Panc1 (cell line): ENCODE measurements at regions not wholly inside any gene's neighbourhood (a gene's known extent, or its start where the extent isn't known, plus 50 kb on each side); places are given as distances from the start of the nearest gene placed in this dataset.

Source experiments
- POLR2AphosphoS5 ChIP-seq: IDR thresholded peaks from 2 replicates; pipeline ENCODE4 v1.6.1; 2012; ENCODE audit warnings: mild to moderate bottlenecking, low read depth, low read length, moderate library complexity
- REST ChIP-seq, 2 experiments: IDR thresholded peaks; 2 replicates each; pipeline ENCODE4 v1.6.1; 2011 to 2012; ENCODE audit warnings: low read depth in 2 of 2, control low read depth in 1 of 2, low read length in 1 of 2, mild to moderate bottlenecking in 1 of 2, moderate library complexity in 1 of 2; ENCODE audit not compliant: insufficient read depth in 1 of 2
- TCF7L2 ChIP-seq: IDR thresholded peaks from 2 replicates; pipeline ENCODE4 v1.6.1; 2011; ENCODE audit warnings: mild to moderate bottlenecking, low read depth, low read length, inconsistent platforms
- TF ChIP-seq, protein P1 (sequence below): fragments of 450-650 bp; IDR thresholded peaks from 2 replicates; pipeline ENCODE4 v1.5.1; 2017; ENCODE audit warnings: mild to moderate bottlenecking

- TF ChIP-seq, protein P1, sequence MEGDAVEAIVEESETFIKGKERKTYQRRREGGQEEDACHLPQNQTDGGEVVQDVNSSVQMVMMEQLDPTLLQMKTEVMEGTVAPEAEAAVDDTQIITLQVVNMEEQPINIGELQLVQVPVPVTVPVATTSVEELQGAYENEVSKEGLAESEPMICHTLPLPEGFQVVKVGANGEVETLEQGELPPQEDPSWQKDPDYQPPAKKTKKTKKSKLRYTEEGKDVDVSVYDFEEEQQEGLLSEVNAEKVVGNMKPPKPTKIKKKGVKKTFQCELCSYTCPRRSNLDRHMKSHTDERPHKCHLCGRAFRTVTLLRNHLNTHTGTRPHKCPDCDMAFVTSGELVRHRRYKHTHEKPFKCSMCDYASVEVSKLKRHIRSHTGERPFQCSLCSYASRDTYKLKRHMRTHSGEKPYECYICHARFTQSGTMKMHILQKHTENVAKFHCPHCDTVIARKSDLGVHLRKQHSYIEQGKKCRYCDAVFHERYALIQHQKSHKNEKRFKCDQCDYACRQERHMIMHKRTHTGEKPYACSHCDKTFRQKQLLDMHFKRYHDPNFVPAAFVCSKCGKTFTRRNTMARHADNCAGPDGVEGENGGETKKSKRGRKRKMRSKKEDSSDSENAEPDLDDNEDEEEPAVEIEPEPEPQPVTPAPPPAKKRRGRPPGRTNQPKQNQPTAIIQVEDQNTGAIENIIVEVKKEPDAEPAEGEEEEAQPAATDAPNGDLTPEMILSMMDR = no peak
- TF ChIP-seq POLR2AphosphoS5 (no peak), REST (IDR thresholded peaks at IDR 0.05; ENCODE audit: insufficient read depth in 1 of 2, low read depth in 2 of 2, low read length in 1 of 2) (no peak), TCF7L2 (no peak)
Measured at GRCh38 chr12:3419558-3419957, 71.4 kb upstream of the PRMT8 start.
